Neural cell (in vitro differentiated cells): ENCODE measurements at regions not wholly inside any gene's neighbourhood (a gene's known extent, or its start where the extent isn't known, plus 50 kb on each side); places are given as distances from the start of the nearest gene placed in this dataset.

Source experiments
- EP300 ChIP-seq: fragments of 450-650 bp; conservative IDR thresholded peaks from 2 replicates; pipeline ENCODE4 v1.6.1; 2014; ENCODE audit warnings: antibody characterized with exemption, mild to moderate bottlenecking, moderate library complexity; ENCODE audit not compliant: poor library complexity, severe bottlenecking
- EZH2 ChIP-seq: fragments of 200-600, 300-800 bp; shearing (Covaris generic), sonication (generic); IDR thresholded peaks from 2 replicates; pipeline ENCODE4 v1.6.1; 2014; ENCODE audit warnings: antibody characterized with exemption, low read length, borderline replicate concordance, mild to moderate bottlenecking; ENCODE audit not compliant: insufficient read depth, poor library complexity, severe bottlenecking
- RAD21 ChIP-seq: fragments of 450-650 bp; conservative IDR thresholded peaks from 2 replicates; pipeline ENCODE4 v1.6.1; 2014; ENCODE audit warnings: antibody characterized with exemption, mild to moderate bottlenecking, moderate library complexity
- SMC3 ChIP-seq: fragments of 450-650 bp; conservative IDR thresholded peaks from 2 replicates; pipeline ENCODE4 v1.6.1; 2014; ENCODE audit warnings: antibody characterized with exemption, mild to moderate bottlenecking, moderate library complexity; ENCODE audit not compliant: poor library complexity
- TAF1 ChIP-seq: IDR thresholded peaks from 2 replicates; pipeline ENCODE4 v1.6.1; 2012; ENCODE audit warnings: low read depth
- TF ChIP-seq, protein P1 (sequence below): fragments of 450-650 bp; IDR thresholded peaks from 2 replicates; pipeline ENCODE4 v1.5.1; 2014; ENCODE audit warnings: antibody characterized with exemption, mild to moderate bottlenecking, moderate library complexity; ENCODE audit not compliant: poor library complexity, severe bottlenecking
- TF ChIP-seq, protein P2 (sequence below): IDR thresholded peaks from 2 replicates; pipeline ENCODE4 v1.6.1; 2012; ENCODE audit warnings: borderline replicate concordance

DNA sequence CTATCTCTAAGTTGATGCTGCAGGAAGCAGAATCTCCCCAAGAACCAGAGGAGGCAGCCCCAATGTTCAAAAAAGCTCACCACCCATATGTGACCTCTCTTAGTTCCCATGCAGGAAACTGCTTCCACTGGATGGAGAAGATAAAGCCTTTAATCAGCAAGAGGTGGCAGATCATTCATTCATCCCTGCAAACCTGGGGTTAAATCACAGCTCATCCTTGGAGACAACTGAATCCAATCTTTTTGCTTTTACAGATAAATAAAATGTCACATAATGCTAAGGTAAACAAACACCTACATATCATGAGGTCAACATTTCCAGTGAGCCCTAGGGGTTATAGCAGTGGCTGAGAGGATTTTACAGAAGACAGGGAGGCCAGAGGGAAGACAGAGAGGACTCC lies 112.7 kb upstream of the CD93 start:
- TF ChIP-seq, protein P1, sequence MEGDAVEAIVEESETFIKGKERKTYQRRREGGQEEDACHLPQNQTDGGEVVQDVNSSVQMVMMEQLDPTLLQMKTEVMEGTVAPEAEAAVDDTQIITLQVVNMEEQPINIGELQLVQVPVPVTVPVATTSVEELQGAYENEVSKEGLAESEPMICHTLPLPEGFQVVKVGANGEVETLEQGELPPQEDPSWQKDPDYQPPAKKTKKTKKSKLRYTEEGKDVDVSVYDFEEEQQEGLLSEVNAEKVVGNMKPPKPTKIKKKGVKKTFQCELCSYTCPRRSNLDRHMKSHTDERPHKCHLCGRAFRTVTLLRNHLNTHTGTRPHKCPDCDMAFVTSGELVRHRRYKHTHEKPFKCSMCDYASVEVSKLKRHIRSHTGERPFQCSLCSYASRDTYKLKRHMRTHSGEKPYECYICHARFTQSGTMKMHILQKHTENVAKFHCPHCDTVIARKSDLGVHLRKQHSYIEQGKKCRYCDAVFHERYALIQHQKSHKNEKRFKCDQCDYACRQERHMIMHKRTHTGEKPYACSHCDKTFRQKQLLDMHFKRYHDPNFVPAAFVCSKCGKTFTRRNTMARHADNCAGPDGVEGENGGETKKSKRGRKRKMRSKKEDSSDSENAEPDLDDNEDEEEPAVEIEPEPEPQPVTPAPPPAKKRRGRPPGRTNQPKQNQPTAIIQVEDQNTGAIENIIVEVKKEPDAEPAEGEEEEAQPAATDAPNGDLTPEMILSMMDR: no peak
- TF ChIP-seq SMC3: no peak
- TF ChIP-seq, protein P2, sequence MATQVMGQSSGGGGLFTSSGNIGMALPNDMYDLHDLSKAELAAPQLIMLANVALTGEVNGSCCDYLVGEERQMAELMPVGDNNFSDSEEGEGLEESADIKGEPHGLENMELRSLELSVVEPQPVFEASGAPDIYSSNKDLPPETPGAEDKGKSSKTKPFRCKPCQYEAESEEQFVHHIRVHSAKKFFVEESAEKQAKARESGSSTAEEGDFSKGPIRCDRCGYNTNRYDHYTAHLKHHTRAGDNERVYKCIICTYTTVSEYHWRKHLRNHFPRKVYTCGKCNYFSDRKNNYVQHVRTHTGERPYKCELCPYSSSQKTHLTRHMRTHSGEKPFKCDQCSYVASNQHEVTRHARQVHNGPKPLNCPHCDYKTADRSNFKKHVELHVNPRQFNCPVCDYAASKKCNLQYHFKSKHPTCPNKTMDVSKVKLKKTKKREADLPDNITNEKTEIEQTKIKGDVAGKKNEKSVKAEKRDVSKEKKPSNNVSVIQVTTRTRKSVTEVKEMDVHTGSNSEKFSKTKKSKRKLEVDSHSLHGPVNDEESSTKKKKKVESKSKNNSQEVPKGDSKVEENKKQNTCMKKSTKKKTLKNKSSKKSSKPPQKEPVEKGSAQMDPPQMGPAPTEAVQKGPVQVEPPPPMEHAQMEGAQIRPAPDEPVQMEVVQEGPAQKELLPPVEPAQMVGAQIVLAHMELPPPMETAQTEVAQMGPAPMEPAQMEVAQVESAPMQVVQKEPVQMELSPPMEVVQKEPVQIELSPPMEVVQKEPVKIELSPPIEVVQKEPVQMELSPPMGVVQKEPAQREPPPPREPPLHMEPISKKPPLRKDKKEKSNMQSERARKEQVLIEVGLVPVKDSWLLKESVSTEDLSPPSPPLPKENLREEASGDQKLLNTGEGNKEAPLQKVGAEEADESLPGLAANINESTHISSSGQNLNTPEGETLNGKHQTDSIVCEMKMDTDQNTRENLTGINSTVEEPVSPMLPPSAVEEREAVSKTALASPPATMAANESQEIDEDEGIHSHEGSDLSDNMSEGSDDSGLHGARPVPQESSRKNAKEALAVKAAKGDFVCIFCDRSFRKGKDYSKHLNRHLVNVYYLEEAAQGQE: no peak
- TF ChIP-seq TAF1: no peak
- TF ChIP-seq RAD21: no peak
- no peak for TF ChIP-seq EP300
- TF ChIP-seq EZH2: no peak
